Dermis blood vessel endothelial cell (primary cell): ENCODE measurements at regions not wholly inside any gene's neighbourhood (a gene's known extent, or its start where the extent isn't known, plus 50 kb on each side); places are given as distances from the start of the nearest gene placed in this dataset.
"Not testable (repeated sequence)": the region's sequence is repeated elsewhere in the genome, so short reads cannot be mapped to it uniquely, and the experiment has no call there.

Experiments
- DNase-seq: peaks from one replicate; pipeline ENCODE4 v3.0.0; 2010

GRCh38 chr16:87216841-87217275 lies 100.3 kb downstream of the C16orf95 start:
- peak; percentile 61 for DNase-seq

GRCh38 chr16:87217802-87218201 lies 99.4 kb downstream of the C16orf95 start:
- not testable (repeated sequence) for DNase-seq

GRCh38 chr16:87218281-87219055 lies 98.7 kb downstream of the C16orf95 start:
- no peak for DNase-seq

GRCh38 chr16:87219287-87219909 lies 97.8 kb downstream of the C16orf95 start:
- DNase-seq = no peak

- DNase-seq = no peak
These were observed 95.6 kb downstream of the C16orf95 start for GRCh38 chr16:87221633-87222032.

GRCh38 chr16:87222335-87222734 lies 94.9 kb downstream of the C16orf95 start:
- no peak for DNase-seq

GRCh38 chr16:87223656-87224248 lies 93.4 kb downstream of the C16orf95 start:
- no peak for DNase-seq

GRCh38 chr16:87226926-87227295 lies 90.3 kb downstream of the C16orf95 start:
- no peak for DNase-seq

- no peak for DNase-seq
These were observed 89.8 kb downstream of the C16orf95 start for GRCh38 chr16:87227296-87227951.

- no peak for DNase-seq
These were observed 88.8 kb downstream of the C16orf95 start for GRCh38 chr16:87228363-87228762.

GRCh38 chr16:87229230-87230188 lies 87.7 kb downstream of the C16orf95 start:
- no peak for DNase-seq

- no peak for DNase-seq
These were observed 86.6 kb downstream of the C16orf95 start for GRCh38 chr16:87230571-87230970.

- no peak for DNase-seq
These were observed 85.9 kb downstream of the C16orf95 start for GRCh38 chr16:87231295-87231694.

GRCh38 chr16:87231911-87232310 lies 85.3 kb downstream of the C16orf95 start:
- no peak for DNase-seq

- peak; percentile 56 for DNase-seq
These were observed 83.3 kb downstream of the C16orf95 start for GRCh38 chr16:87233928-87234327.

GRCh38 chr16:87234601-87235000 lies 82.6 kb downstream of the C16orf95 start:
- no peak for DNase-seq

- DNase-seq = no peak
These were observed 81.2 kb downstream of the C16orf95 start for GRCh38 chr16:87235810-87236515.

GRCh38 chr16:87236516-87237115 lies 80.6 kb downstream of the C16orf95 start:
- DNase-seq = no peak

- DNase-seq = no peak
These were observed 78.9 kb downstream of the C16orf95 start for GRCh38 chr16:87238361-87238715.

GRCh38 chr16:87239545-87239944 lies 77.6 kb downstream of the C16orf95 start:
- no peak for DNase-seq
